ENCODE measurements at regions not wholly inside any gene's neighbourhood (a gene's known extent, or its start where the extent isn't known, plus 50 kb on each side); places are given as distances from the start of the nearest gene placed in this dataset.

DNA sequence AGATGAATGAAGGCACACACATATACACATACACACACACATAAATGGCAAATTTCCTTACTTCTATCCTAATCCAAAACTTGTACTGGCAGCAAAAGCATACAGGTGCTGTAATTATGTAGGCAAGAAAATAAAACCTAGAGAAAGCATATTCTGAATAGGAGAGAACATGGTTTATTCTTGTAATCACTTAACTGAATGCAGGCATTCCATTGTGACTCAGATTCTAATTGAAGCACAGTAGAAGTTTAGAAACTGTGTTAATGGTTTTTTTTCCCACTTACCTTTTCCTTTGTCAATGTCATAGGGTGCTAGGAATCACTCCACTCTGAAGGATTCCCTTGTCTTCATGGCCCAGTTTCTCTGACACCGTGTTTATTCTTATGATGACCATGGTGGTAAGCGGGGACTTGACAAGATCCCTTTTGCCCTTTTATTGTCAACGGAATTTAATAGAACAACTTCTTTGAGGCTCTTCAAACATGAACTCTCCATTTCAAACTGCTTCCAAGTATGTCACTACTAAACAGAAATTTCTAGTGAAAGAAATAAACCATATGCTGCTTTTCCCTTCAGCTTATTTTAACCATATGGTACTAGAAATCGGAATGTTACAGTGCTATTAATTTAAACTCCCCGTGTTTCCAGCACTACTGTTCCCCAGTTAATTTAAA lies 164.2 kb downstream of the OGFRL1 start:
- Histone ChIP-seq H3K36me3 (ENCODE audit: control insufficient read depth in 2 of 2, insufficient read depth in 2 of 2, low read length in 1 of 2) (no peaks in the 10 kb centered on the region), H4K20me1 (ENCODE audit: control insufficient read depth, insufficient read depth) (no peaks in the 10 kb centered on the region), H3K4me2 (ENCODE audit: control insufficient read depth, insufficient read depth) (no peak overlapping the region), H3K27me3 (replicated peaks in 1 of 2; ENCODE audit: control insufficient read depth in 2 of 2, insufficient read depth in 2 of 2, low read length in 1 of 2) (no peaks in the 10 kb centered on the region; a peak in 1 of 4 replicates), H3K4me1 (ENCODE audit: control insufficient read depth, insufficient read depth, low read length) (no peaks in the 10 kb centered on the region), H3K9me3 (replicated peaks; ENCODE audit: control insufficient read depth, insufficient read depth, low read length) (no peaks in the 10 kb centered on the region), H3K4me3 (no peak overlapping the region), H3K9ac (ENCODE audit: control insufficient read depth, insufficient read depth, low read length) (no peak overlapping the region), H3K27ac (ENCODE audit: control insufficient read depth, insufficient read depth) (no peak overlapping the region), H3K79me2 (ENCODE audit: control insufficient read depth, insufficient read depth, low read length) (no peaks in the 10 kb centered on the region), H2AFZ (ENCODE audit: control insufficient read depth, low read depth, low read length) (no peak overlapping the region)
- DNase-seq (ENCODE audit: low read depth, low spot score) = no peak
- ChIA-PET CTCF (no interaction called here), SMC1A (ENCODE audit: uncharacterized antibody, unreplicated experiment) (no interaction called here), RAD21 (ENCODE audit: unreplicated experiment) (no interaction called here), POLR2A (no interaction called here)
- WGBS (ENCODE audit: insufficient coverage, insufficient replicate concordance, low lambda C conversion rate, missing lambda C conversion rate) = 44% methylated on average over 5 of the region's 5 CpGs
- intact Hi-C loops (cut with micrococcal nuclease; ENCODE audit: unreplicated experiment) (no loop called here), in situ Hi-C loops (cut with MboI) (no loop called here)
- no TSS peak for BruUV-seq (replicated peaks)
- ATAC-seq = no peak
- no peak for FAIRE-seq
- TF ChIP-seq EZH2 (IDR thresholded peaks at IDR 0.05; ENCODE audit: borderline replicate concordance, control insufficient read depth, low read depth, low read length) (no peak), RAD21 (IDR thresholded peaks at IDR 0.05; ENCODE audit: insufficient read depth, low read depth, low read length) (no peak), BCL11A (IDR thresholded peaks at IDR 0.05; ENCODE audit: low read depth, low read length) (no peak), HDGF (IDR thresholded peaks at IDR 0.05) (no peak), HDAC6 (IDR thresholded peaks at IDR 0.05; ENCODE audit: unreplicated experiment) (no peak), RELA (IDR thresholded peaks at IDR 0.05; ENCODE audit: borderline replicate concordance, partially characterized antibody) (no peak), JUND (IDR thresholded peaks at IDR 0.05; ENCODE audit: low read depth, low read length) (no peak), ESRRA (IDR thresholded peaks at IDR 0.05; ENCODE audit: low read length) (no peak), ZZZ3 (IDR thresholded peaks at IDR 0.05; ENCODE audit: control insufficient read depth, insufficient read length, low read depth) (no peak), NRF1 (conservative IDR thresholded peaks at IDR 0.05; ENCODE audit: low read depth, low read length) (no peak), GABPA (IDR thresholded peaks at IDR 0.05; ENCODE audit: low read depth) (no peak), TAF1 (IDR thresholded peaks at IDR 0.05; ENCODE audit: borderline replicate concordance, low read depth, low read length) (no peak), POLR2AphosphoS5 (IDR thresholded peaks at IDR 0.05; ENCODE audit: low read length) (no peak), ZNF24 (IDR thresholded peaks at IDR 0.05) (no peak)
- TF ChIP-seq, protein P1, sequence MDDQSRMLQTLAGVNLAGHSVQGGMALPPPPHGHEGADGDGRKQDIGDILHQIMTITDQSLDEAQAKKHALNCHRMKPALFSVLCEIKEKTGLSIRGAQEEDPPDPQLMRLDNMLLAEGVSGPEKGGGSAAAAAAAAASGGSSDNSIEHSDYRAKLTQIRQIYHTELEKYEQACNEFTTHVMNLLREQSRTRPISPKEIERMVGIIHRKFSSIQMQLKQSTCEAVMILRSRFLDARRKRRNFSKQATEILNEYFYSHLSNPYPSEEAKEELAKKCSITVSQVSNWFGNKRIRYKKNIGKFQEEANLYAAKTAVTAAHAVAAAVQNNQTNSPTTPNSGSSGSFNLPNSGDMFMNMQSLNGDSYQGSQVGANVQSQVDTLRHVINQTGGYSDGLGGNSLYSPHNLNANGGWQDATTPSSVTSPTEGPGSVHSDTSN (IDR thresholded peaks at IDR 0.05; ENCODE audit: insufficient replicate concordance, low read depth, low read length) = no peak
- TF ChIP-seq, protein P2, sequence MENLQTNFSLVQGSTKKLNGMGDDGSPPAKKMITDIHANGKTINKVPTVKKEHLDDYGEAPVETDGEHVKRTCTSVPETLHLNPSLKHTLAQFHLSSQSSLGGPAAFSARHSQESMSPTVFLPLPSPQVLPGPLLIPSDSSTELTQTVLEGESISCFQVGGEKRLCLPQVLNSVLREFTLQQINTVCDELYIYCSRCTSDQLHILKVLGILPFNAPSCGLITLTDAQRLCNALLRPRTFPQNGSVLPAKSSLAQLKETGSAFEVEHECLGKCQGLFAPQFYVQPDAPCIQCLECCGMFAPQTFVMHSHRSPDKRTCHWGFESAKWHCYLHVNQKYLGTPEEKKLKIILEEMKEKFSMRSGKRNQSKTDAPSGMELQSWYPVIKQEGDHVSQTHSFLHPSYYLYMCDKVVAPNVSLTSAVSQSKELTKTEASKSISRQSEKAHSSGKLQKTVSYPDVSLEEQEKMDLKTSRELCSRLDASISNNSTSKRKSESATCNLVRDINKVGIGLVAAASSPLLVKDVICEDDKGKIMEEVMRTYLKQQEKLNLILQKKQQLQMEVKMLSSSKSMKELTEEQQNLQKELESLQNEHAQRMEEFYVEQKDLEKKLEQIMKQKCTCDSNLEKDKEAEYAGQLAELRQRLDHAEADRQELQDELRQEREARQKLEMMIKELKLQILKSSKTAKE (IDR thresholded peaks at IDR 0.05; ENCODE audit: low read depth, poor library complexity, severe bottlenecking) = no peak
- TF ChIP-seq, protein P3, sequence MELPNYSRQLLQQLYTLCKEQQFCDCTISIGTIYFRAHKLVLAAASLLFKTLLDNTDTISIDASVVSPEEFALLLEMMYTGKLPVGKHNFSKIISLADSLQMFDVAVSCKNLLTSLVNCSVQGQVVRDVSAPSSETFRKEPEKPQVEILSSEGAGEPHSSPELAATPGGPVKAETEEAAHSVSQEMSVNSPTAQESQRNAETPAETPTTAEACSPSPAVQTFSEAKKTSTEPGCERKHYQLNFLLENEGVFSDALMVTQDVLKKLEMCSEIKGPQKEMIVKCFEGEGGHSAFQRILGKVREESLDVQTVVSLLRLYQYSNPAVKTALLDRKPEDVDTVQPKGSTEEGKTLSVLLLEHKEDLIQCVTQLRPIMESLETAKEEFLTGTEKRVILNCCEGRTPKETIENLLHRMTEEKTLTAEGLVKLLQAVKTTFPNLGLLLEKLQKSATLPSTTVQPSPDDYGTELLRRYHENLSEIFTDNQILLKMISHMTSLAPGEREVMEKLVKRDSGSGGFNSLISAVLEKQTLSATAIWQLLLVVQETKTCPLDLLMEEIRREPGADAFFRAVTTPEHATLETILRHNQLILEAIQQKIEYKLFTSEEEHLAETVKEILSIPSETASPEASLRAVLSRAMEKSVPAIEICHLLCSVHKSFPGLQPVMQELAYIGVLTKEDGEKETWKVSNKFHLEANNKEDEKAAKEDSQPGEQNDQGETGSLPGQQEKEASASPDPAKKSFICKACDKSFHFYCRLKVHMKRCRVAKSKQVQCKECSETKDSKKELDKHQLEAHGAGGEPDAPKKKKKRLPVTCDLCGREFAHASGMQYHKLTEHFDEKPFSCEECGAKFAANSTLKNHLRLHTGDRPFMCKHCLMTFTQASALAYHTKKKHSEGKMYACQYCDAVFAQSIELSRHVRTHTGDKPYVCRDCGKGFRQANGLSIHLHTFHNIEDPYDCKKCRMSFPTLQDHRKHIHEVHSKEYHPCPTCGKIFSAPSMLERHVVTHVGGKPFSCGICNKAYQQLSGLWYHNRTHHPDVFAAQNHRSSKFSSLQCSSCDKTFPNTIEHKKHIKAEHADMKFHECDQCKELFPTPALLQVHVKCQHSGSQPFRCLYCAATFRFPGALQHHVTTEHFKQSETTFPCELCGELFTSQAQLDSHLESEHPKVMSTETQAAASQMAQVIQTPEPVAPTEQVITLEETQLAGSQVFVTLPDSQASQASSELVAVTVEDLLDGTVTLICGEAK (IDR thresholded peaks at IDR 0.05; ENCODE audit: borderline replicate concordance) = no peak
